HS-27A (cell line): ENCODE measurements at regions not wholly inside any gene's neighbourhood (a gene's known extent, or its start where the extent isn't known, plus 50 kb on each side); places are given as distances from the start of the nearest gene placed in this dataset.

Experiments
- DNase-seq: peaks from one replicate; pipeline ENCODE4 v3.0.0-alpha.2; 2012; ENCODE audit warnings: low read depth, missing footprints

GRCh38 chr3:23644099-23644498 lies 161.7 kb upstream of the UBE2E1 start:
- DNase-seq: no peak

GRCh38 chr3:23644676-23645075 lies 161.1 kb upstream of the UBE2E1 start:
- no peak for DNase-seq

DNA sequence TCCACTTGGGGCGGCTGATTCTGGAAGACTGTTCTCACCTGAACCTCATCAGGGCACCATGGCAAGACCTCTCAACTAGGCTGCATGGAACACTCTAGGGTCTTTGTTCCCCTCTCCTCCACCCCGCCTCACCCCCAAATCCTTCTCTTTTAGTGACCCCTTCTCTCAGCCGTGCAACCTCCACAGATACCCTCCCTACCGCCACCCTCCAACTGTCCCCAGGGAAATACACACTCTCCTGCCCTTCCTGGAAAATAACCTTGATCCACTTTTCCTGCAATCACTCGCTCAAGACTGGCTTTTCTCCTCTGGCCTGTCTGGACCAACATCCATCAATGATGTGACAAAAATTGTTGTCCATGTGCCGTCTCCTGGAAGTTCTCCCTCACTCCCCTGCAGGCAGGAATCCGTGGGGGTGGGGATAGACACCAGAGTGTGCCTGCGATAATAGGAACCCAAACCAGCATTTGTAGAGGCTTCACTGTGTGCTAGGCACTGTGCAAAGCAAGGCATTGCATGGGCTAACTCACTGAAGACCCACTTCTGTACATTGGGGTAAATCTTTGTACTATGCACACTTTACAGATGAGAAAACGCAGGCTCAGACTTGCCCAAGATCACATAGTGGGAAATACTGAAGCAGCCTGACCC lies 160.1 kb upstream of the UBE2E1 start:
- no peak for DNase-seq

DNA sequence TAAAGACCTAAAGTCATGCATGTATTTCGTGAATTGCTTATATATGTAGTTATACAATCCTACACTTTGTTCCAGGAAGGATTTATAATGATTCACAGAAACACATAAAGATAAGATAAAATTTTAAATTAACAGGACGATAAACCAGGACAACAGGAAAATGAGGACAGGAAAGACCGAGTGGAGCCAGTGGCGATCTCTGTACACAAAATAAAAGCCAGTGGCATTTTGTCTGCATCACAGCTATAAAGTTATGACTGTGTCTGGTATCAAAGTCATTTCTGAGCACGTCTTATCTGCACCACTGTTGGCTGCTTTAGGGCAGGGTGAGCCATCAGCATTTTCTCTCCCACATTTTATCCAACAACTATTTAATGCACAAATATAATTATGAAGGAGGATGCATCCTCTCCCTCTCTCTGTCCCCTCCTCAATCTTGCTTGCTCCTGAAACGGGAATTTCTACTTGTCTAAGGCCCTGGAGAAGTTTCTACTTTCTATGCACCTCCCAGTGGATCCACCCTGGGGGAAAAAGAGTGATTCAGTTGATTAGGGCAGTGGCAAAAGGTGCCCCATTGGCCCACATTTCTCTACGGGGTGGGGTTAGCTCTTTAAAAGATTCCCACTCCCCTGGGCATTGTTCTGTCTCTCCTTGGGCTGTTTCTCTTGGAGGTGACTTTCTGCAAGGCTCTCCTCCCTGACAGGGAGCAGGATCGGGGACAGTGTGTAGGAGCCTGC lies 159.4 kb upstream of the UBE2E1 start:
- no peak for DNase-seq

DNA sequence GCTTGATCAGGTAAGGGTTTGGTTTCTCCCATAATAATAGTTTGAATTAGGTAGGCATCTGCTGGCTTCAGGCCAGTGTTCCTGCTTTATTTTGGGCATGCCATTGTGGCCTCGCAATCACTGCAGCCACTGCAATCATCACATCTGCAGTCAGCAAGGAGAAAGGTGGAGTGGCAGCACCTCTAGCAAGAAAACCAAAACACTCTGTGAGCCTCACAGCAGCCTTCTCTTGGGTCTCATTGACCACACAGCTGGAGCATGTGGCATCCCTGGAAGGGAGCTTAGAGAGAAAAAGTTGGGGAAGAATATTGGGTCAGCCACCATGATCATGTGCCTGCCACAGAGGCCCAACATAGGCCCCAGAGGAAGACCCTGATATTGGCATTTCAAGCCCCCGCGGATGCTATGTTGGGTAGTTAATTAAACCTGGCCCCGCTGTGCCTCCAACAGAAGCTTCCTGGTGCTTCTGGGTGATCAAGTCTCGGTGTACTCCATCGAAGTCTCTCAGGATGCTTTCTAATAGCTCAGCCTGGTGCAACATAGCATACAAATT lies 158.0 kb upstream of the UBE2E1 start:
- no peak for DNase-seq

GRCh38 chr3:23648326-23648995 lies 157.3 kb upstream of the UBE2E1 start:
- DNase-seq: no peak

DNA sequence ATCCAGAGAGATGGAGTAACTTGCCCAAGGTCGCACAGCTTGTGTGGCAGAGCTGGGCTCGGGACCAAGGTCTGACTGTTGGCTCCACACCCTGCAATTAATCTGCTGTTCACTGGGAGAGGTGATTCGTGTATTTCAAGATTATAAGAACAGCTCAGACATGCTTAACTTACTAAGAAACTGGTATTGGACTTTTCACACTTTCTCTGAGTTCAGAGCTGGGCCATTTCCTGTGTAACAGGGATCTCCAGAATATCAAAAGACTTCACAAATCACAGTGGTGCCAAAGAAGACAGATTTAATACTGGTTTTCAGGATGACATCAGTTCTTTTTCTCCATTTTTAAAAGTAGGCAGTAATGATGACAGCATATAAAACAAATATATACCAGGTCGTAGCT lies 156.8 kb upstream of the UBE2E1 start:
- no peak for DNase-seq

GRCh38 chr3:23649448-23649847 lies 156.3 kb upstream of the UBE2E1 start:
- no peak for DNase-seq

- no peak for DNase-seq
These were observed 155.2 kb upstream of the UBE2E1 start for GRCh38 chr3:23650371-23651140.

- DNase-seq: no peak
These were observed 151.9 kb upstream of the UBE2E1 start for GRCh38 chr3:23653647-23654525.

DNA sequence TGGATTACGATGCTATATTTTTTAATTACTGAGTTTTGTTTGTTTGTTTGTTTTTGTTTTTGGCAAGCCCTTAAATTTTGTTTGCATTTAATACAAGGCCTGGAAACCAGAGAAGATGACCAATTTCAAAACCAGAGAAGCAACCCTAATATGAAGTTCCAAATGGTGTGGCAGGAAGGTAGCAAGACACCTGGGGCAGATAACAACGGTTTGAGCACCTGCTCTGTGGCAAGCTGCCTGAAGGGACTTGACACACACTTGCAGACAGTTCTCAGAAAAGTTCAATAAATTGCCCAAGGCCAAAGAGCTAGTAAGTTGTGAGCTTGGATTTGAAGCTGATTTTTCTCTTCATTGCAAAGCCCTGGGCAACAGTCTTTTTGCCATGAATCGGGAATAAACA lies 151.2 kb upstream of the UBE2E1 start:
- DNase-seq: no peak

DNA sequence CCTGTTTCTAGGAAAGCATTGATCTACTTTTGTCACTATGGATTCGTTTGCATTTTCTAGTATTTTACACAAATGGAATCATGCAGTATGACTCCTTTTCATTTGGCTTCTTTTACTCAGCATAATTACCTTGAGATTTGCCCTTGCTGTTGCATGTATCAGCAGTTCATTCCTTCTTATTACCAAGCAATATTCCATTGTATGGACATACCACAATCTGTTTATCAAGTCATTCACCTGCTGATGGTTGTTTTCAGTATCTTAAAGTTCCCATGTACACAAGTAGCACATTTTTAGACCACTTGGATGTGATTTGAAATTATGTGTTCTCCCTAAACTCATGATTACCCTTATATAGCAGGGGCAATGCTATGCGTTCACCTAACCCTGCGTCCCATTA lies 150.0 kb upstream of the UBE2E1 start:
- no peak for DNase-seq

- DNase-seq: no peak
These were observed 149.6 kb upstream of the UBE2E1 start for GRCh38 chr3:23656199-23656598.

- DNase-seq: no peak
These were observed 148.9 kb upstream of the UBE2E1 start for GRCh38 chr3:23656821-23657220.

DNA sequence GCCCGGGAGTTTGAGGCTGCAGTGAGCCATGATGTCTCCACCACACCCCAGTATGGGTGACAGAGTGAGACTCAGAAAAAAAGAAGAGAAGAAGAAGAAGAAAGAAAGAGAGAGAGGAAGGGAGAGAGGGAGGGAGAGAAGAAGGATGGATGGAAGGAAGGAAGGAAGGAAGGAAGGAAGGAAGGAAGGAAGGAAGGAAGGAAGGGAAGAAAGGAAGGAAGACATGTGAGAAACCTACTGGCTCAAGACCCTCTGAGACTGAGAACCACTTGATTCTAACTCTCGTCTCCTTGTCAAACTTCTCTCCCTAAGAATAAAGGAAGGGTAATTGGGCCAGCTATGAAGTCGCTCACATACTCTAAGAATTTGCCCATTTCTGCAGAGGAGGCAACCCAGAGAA lies 148.1 kb upstream of the UBE2E1 start:
- no peak for DNase-seq

DNA sequence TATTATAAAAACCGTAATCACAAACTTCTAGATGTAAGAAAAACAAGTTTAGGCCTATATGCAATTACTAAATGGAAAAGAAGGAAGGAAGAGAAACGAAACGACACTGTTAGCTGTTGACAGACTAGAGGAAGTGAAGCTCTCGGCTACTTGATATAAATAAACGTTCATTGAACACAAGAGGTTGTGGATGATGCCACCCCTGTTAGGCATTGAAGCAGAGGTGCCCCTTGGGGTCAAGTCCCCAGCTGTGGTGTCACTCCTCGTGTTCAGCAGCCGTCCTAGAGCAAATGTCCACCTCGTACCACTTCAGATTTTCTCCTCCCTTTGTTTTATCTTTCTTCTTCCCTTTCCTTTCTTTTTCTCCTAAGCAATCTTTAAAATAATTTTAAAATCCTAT lies 146.5 kb upstream of the UBE2E1 start:
- no peak for DNase-seq

DNA sequence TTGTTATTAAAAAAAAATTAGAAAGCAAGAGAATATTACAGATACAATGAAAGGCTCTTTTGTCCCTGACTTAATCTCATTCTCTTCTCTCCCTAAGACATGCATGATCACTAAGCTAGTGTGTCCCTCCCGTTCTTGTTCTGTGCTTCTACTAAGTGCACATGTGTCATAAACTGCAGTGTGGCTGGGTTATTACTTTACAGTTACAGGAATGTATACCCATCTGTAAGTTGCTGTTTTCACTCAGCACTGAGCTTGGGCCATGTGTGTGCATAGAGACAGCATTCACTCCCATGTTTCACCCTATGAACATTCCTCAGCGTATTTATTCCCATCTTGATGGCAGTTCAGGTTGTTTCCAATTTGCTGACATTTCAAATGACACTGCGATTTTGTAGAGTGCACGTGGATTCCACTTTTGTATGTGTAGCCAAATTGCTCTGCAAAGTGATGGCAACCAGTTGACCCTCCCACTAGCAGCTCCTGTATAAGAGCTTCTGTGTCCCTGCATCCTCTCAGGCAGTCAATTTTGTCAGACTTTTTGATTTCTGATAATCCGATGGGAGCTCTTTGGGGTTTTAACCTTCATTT lies 145.8 kb upstream of the UBE2E1 start:
- DNase-seq: no peak

DNA sequence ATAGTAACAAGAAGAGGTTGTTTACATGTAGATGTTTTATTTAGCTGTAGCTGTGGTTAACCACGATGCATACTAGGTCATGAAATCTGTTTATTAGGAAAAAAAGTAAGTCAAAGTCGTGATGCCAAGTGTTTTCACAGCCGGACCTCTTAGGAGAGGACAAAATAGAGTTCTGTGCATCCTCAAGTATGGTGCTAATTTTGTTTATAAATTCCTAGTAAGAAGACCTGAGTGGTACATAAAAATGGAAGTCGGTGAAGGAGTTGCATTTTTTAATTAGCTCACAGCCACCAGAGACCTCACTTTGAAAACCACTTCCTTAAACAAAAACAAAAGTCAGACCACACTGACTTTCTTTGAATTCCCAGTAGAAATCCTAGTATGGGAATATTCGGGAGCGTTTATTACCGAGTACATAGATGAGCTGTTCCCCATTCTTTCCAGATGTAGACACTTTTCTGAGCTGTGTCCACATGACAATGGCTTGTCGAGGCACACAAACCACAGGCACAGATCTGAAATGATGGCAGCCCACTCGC lies 143.6 kb upstream of the UBE2E1 start:
- DNase-seq: no peak

DNA sequence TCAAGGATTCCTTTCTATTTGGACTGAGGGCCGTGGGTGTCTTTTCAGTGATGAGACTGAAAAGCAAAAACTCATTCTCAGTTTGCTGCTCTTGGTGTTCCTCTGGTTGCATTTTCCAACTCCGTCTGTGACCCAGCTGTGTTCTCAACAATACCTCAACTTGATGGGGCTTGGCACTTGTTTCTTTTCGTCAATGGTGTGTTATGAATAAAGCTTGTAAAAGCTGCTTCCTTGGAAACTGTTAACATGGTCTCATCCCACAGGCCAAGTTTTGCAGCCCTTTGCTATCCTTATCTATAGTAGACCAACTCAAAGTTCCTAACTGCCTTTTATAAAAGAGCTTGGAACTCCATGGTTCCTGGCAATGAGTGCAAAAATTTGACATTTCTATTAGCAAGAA lies 142.5 kb upstream of the UBE2E1 start:
- DNase-seq: no peak

GRCh38 chr3:23663661-23664186 lies 142.0 kb upstream of the UBE2E1 start:
- DNase-seq: no peak
